ENCODE measurements at regions not wholly inside any gene's neighbourhood (a gene's known extent, or its start where the extent isn't known, plus 50 kb on each side); places are given as distances from the start of the nearest gene placed in this dataset.
A peak's percentile ranks its signal among the peaks of the same experiment; 100 is the strongest.

DNA sequence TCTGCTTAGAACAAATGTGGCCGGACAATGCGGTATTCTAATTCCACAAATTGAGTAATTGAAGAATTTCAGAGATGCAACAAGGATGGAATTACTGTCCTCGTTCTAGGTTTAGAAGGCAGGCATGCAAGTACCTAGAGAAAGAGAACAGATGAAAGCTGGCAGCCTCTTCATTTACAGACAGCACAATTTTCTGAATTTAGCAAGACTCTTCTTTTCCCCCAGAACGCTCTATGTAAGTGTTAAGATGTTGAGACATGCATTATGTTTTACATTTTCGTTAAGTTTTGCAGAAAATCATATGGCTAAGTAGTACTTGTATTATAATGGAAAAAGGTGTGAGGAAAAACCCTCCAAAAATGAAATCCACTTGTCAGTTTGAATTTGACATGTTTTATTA is 259.5 kb upstream of the ARRDC3 start:
- TF ChIP-seq, protein P1, sequence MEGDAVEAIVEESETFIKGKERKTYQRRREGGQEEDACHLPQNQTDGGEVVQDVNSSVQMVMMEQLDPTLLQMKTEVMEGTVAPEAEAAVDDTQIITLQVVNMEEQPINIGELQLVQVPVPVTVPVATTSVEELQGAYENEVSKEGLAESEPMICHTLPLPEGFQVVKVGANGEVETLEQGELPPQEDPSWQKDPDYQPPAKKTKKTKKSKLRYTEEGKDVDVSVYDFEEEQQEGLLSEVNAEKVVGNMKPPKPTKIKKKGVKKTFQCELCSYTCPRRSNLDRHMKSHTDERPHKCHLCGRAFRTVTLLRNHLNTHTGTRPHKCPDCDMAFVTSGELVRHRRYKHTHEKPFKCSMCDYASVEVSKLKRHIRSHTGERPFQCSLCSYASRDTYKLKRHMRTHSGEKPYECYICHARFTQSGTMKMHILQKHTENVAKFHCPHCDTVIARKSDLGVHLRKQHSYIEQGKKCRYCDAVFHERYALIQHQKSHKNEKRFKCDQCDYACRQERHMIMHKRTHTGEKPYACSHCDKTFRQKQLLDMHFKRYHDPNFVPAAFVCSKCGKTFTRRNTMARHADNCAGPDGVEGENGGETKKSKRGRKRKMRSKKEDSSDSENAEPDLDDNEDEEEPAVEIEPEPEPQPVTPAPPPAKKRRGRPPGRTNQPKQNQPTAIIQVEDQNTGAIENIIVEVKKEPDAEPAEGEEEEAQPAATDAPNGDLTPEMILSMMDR (IDR thresholded peaks at IDR 0.05; ENCODE audit: low read depth, low read length): no peak
- no peak overlapping the region for H3K4me3 ChIP-seq (ENCODE audit: low read depth, low read length)

DNA sequence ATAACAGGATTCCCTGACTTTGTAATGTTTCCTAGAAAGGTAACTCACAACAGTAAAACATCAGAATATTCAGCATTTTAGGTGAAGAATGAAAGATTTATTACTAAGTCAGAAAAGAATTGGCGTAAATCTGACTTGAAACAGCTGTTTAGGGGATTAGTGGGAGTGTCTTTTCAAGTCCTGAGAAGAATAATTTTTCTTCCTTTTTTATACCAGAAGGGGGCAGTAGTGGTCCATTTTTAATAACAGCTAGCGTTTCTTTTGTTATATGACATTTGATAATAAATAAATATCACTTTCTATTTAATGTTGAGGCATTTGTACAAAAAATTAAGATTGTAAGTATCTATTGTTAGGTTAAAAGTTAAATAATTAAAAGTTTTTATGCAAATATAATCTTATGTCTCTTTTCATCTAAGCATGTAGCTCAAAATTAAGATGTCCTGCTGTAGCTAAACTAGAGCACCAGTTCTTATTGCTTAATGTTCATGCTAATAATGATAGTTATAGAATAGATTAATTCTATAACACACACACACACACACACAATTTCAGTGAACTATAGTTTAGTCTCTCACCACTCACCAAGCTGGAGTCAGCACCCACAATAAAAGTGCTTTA is 258.7 kb upstream of the ARRDC3 start:
- TF ChIP-seq, protein P1 (IDR thresholded peaks at IDR 0.05; ENCODE audit: low read depth, low read length): peak; percentile 21; the same call in 1 of the 2 replicates
- no peak overlapping the region for H3K4me3 ChIP-seq (ENCODE audit: low read depth, low read length)

DNA sequence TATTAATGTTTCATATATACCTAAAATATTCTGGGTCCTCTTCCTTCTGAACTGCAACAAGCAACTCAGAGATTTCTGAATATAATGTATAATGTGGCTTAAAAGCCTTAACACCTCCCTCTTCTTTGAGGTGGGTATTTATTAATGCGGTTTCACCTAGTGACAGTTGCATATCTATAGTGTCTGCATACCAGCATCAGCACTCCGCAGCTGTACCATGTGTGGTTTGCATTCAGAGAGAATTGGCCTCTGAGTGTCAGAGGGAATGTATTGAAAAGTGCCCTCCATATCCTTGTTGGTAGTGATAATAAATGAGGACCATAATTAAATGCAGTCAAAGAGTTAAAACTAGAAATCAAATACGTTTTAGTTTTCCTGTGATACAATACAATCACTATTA is 256.6 kb upstream of the ARRDC3 start:
- H3K4me3 ChIP-seq (ENCODE audit: low read depth, low read length): no peak overlapping the region
- TF ChIP-seq, protein P1 (IDR thresholded peaks at IDR 0.05; ENCODE audit: low read depth, low read length): no peak

DNA sequence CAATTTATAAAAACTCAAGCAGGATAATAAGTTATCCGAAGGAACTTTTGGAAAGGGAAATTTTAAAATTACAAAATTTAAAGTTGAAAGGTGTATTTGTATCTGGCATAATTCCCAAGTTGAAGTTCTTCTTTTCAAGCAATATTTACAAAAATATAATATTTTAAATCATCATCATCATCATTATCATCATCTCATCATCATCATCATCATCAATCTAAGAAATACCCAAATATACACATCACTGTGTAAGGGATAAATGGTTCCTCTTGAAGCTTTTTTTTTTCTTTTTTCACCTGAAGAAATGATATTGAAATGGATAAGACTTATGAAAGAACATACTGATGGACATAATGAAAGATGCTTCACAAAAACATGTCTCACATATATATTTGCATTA is 254.9 kb upstream of the ARRDC3 start:
- H3K4me3 ChIP-seq (ENCODE audit: low read depth, low read length): no peak overlapping the region
- TF ChIP-seq, protein P1 (IDR thresholded peaks at IDR 0.05; ENCODE audit: low read depth, low read length): no peak

DNA sequence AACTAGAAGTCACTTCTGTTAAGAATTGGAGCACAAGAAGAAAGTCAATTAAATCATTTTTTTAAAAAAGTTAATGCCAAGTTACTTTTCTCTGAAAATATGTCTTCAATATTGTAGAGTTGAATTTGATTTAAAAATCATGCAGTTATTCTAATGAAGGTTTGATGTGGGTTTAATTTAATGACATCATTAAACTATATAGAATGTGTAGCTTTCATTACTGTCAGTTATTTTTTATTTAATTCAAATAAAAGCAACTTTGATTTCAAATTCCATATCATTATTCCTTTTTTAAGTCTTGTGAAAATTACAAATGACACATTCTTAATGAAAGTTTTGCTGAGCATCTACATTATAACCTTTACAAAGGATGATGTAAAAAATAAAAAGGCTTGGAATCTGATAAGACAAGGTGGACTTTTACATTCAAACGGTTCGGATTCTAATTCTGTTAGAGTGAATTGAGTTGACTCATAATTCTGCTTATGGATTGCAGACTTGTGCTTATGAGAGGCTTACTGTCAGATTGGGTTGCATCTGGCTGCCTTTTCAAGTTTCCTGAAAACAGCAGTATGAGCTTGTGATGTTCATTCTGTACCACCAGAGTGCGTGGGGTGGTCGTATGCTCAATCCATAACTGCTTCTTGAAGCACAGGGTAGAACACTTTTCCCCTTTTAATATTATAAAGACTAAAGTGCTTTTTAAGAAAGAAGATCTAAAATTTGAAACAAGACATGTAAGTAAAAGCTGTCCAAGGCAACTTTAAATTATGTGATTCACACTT is 253.0 kb upstream of the ARRDC3 start:
- no peak overlapping the region for H3K4me3 ChIP-seq (ENCODE audit: low read depth, low read length)
- TF ChIP-seq, protein P1 (IDR thresholded peaks at IDR 0.05; ENCODE audit: low read depth, low read length): no peak

DNA sequence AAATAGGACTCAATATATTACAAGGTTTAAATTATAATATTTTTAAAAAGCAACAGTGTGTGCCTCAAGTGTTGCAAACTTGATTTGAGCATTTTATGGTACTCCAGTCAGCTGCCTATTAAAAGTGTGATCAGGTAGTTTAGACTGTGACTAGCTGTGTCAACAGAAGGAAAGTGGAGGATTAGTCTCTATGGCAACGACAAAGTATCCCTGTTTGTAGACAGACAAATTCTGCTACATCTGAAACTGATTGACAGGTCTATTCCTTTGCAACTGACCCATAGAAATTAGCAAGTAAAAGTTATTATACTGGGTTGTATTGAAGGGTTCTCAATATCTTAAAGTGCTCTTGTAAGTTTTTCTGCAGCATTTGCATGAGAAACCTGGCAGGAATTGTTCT is 249.8 kb upstream of the ARRDC3 start:
- TF ChIP-seq, protein P1 (IDR thresholded peaks at IDR 0.05; ENCODE audit: low read depth, low read length): no peak
- no peak overlapping the region for H3K4me3 ChIP-seq (ENCODE audit: low read depth, low read length)

DNA sequence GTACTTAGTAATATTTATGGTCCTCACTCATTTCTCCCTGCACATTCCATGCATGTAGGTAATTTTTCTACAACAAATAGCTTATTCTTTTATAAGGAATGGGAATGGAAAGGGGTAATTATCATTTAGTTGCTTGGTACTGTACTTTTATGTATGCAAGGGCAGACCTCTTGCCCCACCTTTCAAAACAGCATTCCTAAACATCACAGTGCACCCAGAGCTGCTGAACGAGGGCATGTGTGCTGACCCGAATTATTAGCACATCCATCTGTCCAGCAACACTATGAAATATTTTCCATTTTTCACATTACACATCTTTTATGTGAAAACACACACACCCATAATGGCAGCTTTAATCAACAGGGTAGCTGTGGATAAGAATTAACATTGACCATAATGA is 228.6 kb upstream of the ARRDC3 start:
- TF ChIP-seq, protein P1 (IDR thresholded peaks at IDR 0.05; ENCODE audit: low read depth, low read length): no peak

More for the DNA sequence above, 228.6 kb upstream of the ARRDC3 start:
- no peak overlapping the region for H3K4me3 ChIP-seq (ENCODE audit: low read depth, low read length)

Data from WI38 (cell line).